ENCODE measurements at regions not wholly inside any gene's neighbourhood (a gene's known extent, or its start where the extent isn't known, plus 50 kb on each side); places are given as distances from the start of the nearest gene placed in this dataset.

DNA sequence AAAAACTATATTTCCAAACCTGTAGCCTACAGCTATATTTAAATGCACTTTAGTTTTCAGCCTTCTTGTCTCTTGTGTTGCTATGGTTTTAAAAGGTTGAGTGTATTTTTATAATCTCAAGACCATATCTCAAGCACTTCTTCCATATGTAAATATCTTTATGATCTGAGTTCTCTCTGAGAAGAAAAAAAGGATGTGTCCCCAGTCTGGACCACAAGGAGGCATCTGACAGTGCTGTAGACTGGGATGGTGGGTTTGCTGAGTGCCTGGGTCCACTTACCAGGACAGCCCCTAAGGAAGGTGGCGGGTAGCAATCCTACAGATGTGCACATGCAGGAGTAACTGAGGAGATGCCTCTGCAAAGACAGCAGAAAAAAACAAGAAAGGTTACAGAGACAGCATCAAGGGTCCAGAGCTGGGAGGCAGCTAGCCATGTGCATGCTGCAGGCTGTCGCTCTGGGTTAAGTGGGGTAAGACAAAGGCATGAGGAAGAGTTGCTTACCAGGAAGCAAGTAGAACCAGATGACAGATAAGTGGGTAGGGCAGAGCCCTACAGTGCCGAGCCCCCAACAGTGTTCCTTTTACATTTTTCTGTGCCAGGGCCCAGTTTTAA, 70.6 kb upstream of the SNRK start:
- no peak for DNase-seq (ENCODE audit: low read depth in 2 of 2)

DNA sequence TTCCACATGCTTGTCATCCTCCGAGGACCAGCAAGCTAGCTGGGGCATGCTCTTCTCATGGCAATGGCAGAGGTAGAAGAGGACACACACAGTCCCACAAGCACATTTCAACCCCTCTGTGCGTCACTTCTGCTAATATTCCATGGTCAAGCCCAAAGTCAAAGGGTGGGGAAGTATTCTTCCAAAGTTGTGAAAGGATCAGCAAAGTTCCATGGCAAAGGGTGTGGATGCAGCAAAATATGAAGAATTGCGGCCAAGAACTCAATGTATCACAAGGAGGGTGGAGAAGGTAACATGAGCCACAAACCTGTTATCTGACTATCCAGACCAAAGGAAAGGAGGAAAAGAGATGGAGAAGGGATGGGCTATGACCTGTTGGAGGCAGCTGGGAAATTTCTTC, 71.2 kb upstream of the SNRK start:
- TF ChIP-seq, protein P1, sequence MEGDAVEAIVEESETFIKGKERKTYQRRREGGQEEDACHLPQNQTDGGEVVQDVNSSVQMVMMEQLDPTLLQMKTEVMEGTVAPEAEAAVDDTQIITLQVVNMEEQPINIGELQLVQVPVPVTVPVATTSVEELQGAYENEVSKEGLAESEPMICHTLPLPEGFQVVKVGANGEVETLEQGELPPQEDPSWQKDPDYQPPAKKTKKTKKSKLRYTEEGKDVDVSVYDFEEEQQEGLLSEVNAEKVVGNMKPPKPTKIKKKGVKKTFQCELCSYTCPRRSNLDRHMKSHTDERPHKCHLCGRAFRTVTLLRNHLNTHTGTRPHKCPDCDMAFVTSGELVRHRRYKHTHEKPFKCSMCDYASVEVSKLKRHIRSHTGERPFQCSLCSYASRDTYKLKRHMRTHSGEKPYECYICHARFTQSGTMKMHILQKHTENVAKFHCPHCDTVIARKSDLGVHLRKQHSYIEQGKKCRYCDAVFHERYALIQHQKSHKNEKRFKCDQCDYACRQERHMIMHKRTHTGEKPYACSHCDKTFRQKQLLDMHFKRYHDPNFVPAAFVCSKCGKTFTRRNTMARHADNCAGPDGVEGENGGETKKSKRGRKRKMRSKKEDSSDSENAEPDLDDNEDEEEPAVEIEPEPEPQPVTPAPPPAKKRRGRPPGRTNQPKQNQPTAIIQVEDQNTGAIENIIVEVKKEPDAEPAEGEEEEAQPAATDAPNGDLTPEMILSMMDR (IDR thresholded peaks at IDR 0.05; ENCODE audit: low read depth, low read length): no peak
- no peak overlapping the region for H3K4me3 ChIP-seq (replicated peaks in 1 of 2; ENCODE audit: low read depth in 2 of 2, low read length in 2 of 2)
- DNase-seq (ENCODE audit: low read depth in 2 of 2): no peak

More for the DNA sequence above, 70.6 kb upstream of the SNRK start:
- H3K4me3 ChIP-seq (replicated peaks in 1 of 2; ENCODE audit: low read depth in 2 of 2, low read length in 2 of 2): no peak overlapping the region
- TF ChIP-seq, protein P1 (IDR thresholded peaks at IDR 0.05; ENCODE audit: low read depth, low read length): no peak

DNA sequence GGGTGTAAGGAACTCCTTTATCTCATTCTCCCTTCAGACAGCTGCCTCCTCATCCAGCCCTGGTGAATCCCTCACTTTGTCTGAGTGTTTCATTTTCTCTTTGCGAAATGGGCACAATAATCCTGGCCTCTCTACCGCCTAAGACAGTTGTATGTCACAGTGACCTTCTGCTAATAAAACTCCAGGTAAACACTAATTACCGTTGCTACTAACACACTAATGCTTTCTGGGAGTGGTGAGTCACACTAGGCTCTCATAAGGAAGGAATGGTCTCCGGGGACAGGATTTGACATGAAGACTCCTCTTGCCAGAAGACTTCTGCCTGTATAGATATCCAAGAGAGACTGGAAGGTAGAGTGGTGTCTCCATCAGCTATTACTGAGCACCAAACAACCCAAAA, 71.7 kb upstream of the SNRK start:
- H3K4me3 ChIP-seq (replicated peaks in 1 of 2; ENCODE audit: low read depth in 2 of 2, low read length in 2 of 2): no peak overlapping the region
- DNase-seq (ENCODE audit: low read depth in 2 of 2): peak in 1 of 2 donors; percentile 68
- TF ChIP-seq, protein P1 (IDR thresholded peaks at IDR 0.05; ENCODE audit: low read depth, low read length): no peak

DNA sequence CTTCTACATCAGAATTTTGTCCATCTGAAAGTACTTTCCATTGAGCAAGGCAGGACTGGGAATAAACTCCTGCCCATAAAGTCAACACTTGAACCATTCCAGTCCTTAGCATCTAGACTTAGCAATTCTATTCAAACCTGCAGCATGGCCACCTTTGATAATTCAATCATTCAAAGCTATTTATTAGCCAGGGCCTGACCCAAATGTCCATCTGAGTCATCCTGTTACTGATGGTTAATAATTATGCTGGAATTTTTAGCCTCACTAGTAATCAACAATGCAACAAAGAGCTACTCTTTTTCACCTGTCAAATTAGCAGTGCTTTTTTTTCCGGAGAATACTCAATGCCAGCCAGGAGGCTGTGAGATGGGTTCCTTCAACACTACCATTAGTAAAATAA, 72.7 kb upstream of the SNRK start:
- TF ChIP-seq, protein P1 (IDR thresholded peaks at IDR 0.05; ENCODE audit: low read depth, low read length): no peak
- no peak for DNase-seq (ENCODE audit: low read depth in 2 of 2)
- no peak overlapping the region for H3K4me3 ChIP-seq (replicated peaks in 1 of 2; ENCODE audit: low read depth in 2 of 2, low read length in 2 of 2)

DNA sequence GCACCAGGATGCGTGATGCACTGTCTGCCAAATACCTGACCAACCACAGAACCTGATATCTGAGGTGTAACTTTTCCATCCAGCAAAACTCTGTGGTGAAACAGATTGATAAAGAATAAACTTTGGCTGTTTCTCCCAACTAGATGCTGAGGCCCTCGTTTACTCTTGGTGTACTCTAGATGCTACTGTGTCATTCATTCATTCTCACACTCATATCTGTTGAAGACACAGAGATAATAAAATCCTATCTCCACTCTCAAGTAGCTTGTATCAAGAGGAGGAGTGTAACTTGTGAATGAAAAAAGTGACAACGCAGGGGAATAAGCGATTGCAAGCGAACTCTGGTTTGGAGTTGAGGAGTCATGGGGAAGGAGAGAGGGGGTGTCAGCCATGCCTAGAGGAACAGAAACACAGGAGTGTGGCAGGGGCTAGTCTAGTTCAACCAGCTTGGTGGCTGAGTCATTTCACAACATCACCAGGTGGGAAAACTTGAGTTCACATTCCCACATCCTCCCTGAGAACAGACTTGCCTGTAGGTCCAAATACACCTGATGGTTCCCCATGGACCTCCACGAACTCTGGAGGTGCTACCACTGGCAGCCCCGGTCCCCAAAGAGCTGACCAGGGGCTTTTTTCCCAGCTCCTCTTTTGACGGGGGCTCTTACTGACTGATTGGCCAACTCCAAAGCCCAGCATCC, 73.3 kb upstream of the SNRK start:
- no peak overlapping the region for H3K4me3 ChIP-seq (replicated peaks in 1 of 2; ENCODE audit: low read depth in 2 of 2, low read length in 2 of 2)
- no peak for DNase-seq (ENCODE audit: low read depth in 2 of 2)
- TF ChIP-seq, protein P1 (IDR thresholded peaks at IDR 0.05; ENCODE audit: low read depth, low read length): no peak

DNA sequence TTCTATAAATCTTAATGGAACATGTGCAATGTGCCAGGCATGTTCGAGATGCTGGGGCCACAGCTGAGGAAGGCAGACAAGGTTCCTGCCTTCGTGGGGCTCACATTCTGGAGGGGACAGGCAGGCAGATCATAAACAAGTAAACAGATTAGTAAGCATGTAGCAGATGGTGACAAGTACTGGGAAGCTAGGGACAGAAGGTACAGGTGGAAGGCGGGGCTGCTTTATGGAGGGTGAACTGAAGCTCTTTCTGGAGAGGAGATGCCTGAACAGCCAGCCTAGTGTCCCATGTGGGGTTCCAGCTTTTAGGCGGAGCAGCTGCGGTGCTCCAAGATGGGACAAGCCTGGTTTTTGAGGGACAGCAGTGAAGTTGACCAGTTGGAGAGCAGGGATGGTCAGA, 74.7 kb upstream of the SNRK start:
- H3K4me3 ChIP-seq (replicated peaks in 1 of 2; ENCODE audit: low read depth in 2 of 2, low read length in 2 of 2): no peak overlapping the region
- TF ChIP-seq, protein P1 (IDR thresholded peaks at IDR 0.05; ENCODE audit: low read depth, low read length): no peak
- no peak for DNase-seq (ENCODE audit: low read depth in 2 of 2)
